ENCODE measurements at regions not wholly inside any gene's neighbourhood (a gene's known extent, or its start where the extent isn't known, plus 50 kb on each side); places are given as distances from the start of the nearest gene placed in this dataset.
"Not testable (repeated sequence)": the region's sequence is repeated elsewhere in the genome, so short reads cannot be mapped to it uniquely, and the experiment has no call there.

GRCh38 chr22:10699301-10700097, 4828.5 kb upstream of the OR11H1 start:
- not testable (repeated sequence) for TF ChIP-seq POLR2A (IDR thresholded peaks at IDR 0.05; ENCODE audit: low read depth); EP300 (IDR thresholded peaks at IDR 0.05); POLR2AphosphoS5 (IDR thresholded peaks at IDR 0.05)
- TF ChIP-seq, protein P1, sequence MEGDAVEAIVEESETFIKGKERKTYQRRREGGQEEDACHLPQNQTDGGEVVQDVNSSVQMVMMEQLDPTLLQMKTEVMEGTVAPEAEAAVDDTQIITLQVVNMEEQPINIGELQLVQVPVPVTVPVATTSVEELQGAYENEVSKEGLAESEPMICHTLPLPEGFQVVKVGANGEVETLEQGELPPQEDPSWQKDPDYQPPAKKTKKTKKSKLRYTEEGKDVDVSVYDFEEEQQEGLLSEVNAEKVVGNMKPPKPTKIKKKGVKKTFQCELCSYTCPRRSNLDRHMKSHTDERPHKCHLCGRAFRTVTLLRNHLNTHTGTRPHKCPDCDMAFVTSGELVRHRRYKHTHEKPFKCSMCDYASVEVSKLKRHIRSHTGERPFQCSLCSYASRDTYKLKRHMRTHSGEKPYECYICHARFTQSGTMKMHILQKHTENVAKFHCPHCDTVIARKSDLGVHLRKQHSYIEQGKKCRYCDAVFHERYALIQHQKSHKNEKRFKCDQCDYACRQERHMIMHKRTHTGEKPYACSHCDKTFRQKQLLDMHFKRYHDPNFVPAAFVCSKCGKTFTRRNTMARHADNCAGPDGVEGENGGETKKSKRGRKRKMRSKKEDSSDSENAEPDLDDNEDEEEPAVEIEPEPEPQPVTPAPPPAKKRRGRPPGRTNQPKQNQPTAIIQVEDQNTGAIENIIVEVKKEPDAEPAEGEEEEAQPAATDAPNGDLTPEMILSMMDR (IDR thresholded peaks at IDR 0.05) = not testable (repeated sequence)

Measured in esophagus muscularis mucosa (tissue), 4 donors.